A549 (cell line): ENCODE measurements at regions not wholly inside any gene's neighbourhood (a gene's known extent, or its start where the extent isn't known, plus 50 kb on each side); places are given as distances from the start of the nearest gene placed in this dataset.

ENCODE experiments used
- CTCF ChIP-seq: fragments of >200 bp; sonication (Bioruptor Twin); formaldehyde crosslinking; IDR thresholded peaks from 3 replicates; pipeline ENCODE4 v1.5.1; 2016
- KDM1A ChIP-seq: fragments of 200-600 bp; sonication (generic); IDR thresholded peaks from 2 replicates; pipeline ENCODE4 v1.6.1; 2016; ENCODE audit warnings: low read depth, mild to moderate bottlenecking
- MYC ChIP-seq: IDR thresholded peaks from 2 replicates; pipeline ENCODE4 v1.6.1; 2012; ENCODE audit warnings: mild to moderate bottlenecking, inconsistent platforms, low read length, improper control_type of control experiment, borderline replicate concordance
- POLR2A ChIP-seq: IDR thresholded peaks from 2 replicates; pipeline ENCODE4 v1.6.1; 2012; ENCODE audit warnings: mild to moderate bottlenecking, low read length

DNA sequence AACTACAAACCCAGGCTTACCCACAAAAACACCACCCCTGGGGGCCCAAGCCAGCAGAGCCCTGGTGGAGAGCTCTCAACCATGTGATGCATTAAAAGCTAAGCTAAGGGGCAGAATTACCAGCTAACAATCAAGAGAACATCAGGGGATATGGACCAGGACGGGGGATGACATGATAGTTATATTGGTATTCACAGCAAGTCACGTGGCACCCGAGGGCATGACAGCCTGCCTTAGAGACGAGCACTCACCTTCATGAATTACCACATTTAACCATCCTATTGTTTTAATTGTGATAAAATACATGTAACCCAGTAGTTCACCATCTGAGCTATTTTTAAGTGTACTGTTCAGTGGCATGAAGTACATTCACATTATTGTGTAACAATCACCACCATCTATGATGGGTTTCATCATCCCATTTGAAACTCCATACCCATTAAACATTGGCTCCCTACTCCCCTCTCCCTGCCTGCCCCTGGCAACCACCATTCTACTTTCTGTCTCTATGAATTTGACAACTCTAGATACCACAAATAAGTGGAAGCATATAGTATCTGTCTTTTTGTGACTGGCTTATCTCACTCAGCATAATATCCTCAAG, 245.6 kb downstream of the ANAPC1 start:
- no peak for TF ChIP-seq KDM1A
- no peak for TF ChIP-seq POLR2A
- TF ChIP-seq CTCF = no peak
- TF ChIP-seq MYC = no peak
